ENCODE measurements at regions not wholly inside any gene's neighbourhood (a gene's known extent, or its start where the extent isn't known, plus 50 kb on each side); places are given as distances from the start of the nearest gene placed in this dataset.

- DNase-seq (no peak), ATAC-seq (peak in 1 of 2 donors; percentile 53)
- intact Hi-C loops (cut with DNase I): no loop called here
- peak; percentile 18 for TF ChIP-seq CTCF (IDR thresholded peaks at IDR 0.05)
- Histone ChIP-seq H3K9me3 (no peaks in the 10 kb centered on the region), H3K4me3 (no peak overlapping the region), H3K27ac (no peak overlapping the region), H3K4me1 (peaks cover 5% of the 10 kb centered on the region), H3K36me3 (no peaks in the 10 kb centered on the region), H3K27me3 (ENCODE audit: low read depth) (no peaks in the 10 kb centered on the region)
These were observed 295.2 kb downstream of the HLX start for GRCh38 chr1:221174330-221174993.

- no peaks in the 10 kb centered on the region for H3K9me3 ChIP-seq
- H3K27ac ChIP-seq: no peak overlapping the region
- TF ChIP-seq CTCF (IDR thresholded peaks at IDR 0.05): no peak
- intact Hi-C loops (cut with DNase I): no loop called here
- no peak overlapping the region for H3K4me3 ChIP-seq
- ATAC-seq (no peak), DNase-seq (no peak)
- peaks cover 5% of the 10 kb centered on the region for H3K4me1 ChIP-seq
- H3K27me3 ChIP-seq (ENCODE audit: low read depth): no peaks in the 10 kb centered on the region
- no peaks in the 10 kb centered on the region for H3K36me3 ChIP-seq
These were observed 296.0 kb downstream of the HLX start for GRCh38 chr1:221175249-221175648.

GRCh38 chr1:221180704-221181368, 301.6 kb downstream of the HLX start:
- no peak for ATAC-seq
- no peaks in the 10 kb centered on the region for H3K27me3 ChIP-seq (ENCODE audit: low read depth)
- no peaks in the 10 kb centered on the region for H3K36me3 ChIP-seq
- no peak for DNase-seq
- TF ChIP-seq CTCF (IDR thresholded peaks at IDR 0.05): no peak
- H3K9me3 ChIP-seq: no peaks in the 10 kb centered on the region
- no peak overlapping the region for H3K4me3 ChIP-seq
- H3K4me1 ChIP-seq: no peaks in the 10 kb centered on the region
- no peak overlapping the region for H3K27ac ChIP-seq
- intact Hi-C loops (cut with DNase I): no loop called here

GRCh38 chr1:221182791-221183533, 303.7 kb downstream of the HLX start:
- Histone ChIP-seq H3K9me3 (no peaks in the 10 kb centered on the region), H3K36me3 (no peaks in the 10 kb centered on the region), H3K27me3 (ENCODE audit: low read depth) (no peaks in the 10 kb centered on the region), H3K4me3 (no peak overlapping the region), H3K4me1 (no peaks in the 10 kb centered on the region), H3K27ac (no peak overlapping the region)
- intact Hi-C loops (cut with DNase I): no loop called here
- no peak for TF ChIP-seq CTCF (IDR thresholded peaks at IDR 0.05)
- DNase-seq: no peak
- ATAC-seq: peak; percentile 49 to 78

GRCh38 chr1:221184131-221184794, 305.0 kb downstream of the HLX start:
- no peaks in the 10 kb centered on the region for H3K9me3 ChIP-seq
- intact Hi-C loops (cut with DNase I): no loop called here
- ATAC-seq (no peak), DNase-seq (no peak)
- H3K4me1 ChIP-seq: no peaks in the 10 kb centered on the region
- no peak overlapping the region for H3K4me3 ChIP-seq
- H3K27ac ChIP-seq: no peak overlapping the region
- no peak for TF ChIP-seq CTCF (IDR thresholded peaks at IDR 0.05)
- H3K27me3 ChIP-seq (ENCODE audit: low read depth): no peaks in the 10 kb centered on the region
- no peaks in the 10 kb centered on the region for H3K36me3 ChIP-seq
